Cardiac muscle cell (in vitro differentiated cells and primary cell): ENCODE measurements at regions not wholly inside any gene's neighbourhood (a gene's known extent, or its start where the extent isn't known, plus 50 kb on each side); places are given as distances from the start of the nearest gene placed in this dataset.

Source experiments
- DNase-seq, 2 donors: peaks; one replicate each; pipeline versions ENCODE4 v3.0.0 to v3.0.0-alpha.2; 2010 to 2017; ENCODE audit warnings: low read depth in 1 of 2, low spot score in 1 of 2
- H3K27ac ChIP-seq: fragments of 200-600 bp; sonication (generic); 2 replicates; pipeline ENCODE4 v1.5.1; 2016
- H3K27me3 ChIP-seq: fragments of 200-600 bp; sonication (generic); 2 replicates; pipeline ENCODE4 v1.6.0; 2016; ENCODE audit warnings: control low read depth
- H3K36me3 ChIP-seq: fragments of 200-600 bp; sonication (generic); 2 replicates; pipeline ENCODE4 v1.5.1; 2016; ENCODE audit warnings: control low read depth
- H3K4me1 ChIP-seq: fragments of 200-600 bp; sonication (generic); 2 replicates; pipeline ENCODE4 v1.8.1; 2017; ENCODE audit warnings: low read depth, mild to moderate bottlenecking, mixed run types
- H3K4me3 ChIP-seq: fragments of 200-600 bp; sonication (generic); 2 replicates; pipeline ENCODE4 v1.5.1; 2016; ENCODE audit warnings: mild to moderate bottlenecking
- H3K9me3 ChIP-seq: fragments of 200-600 bp; sonication (generic); 2 replicates; pipeline ENCODE4 v1.5.1; 2017; ENCODE audit warnings: low read depth, mild to moderate bottlenecking, control low read depth
- CTCF ChIP-seq: IDR thresholded peaks from 2 replicates; pipeline ENCODE4 v1.5.1; 2012; ENCODE audit warnings: low read depth, mild to moderate bottlenecking, low read length

GRCh38 chr14:104388541-104389325 lies 190.8 kb upstream of the C14orf180 start:
- DNase-seq, result no peak
- Histone ChIP-seq H3K4me3 (no peak overlapping the region), H3K4me1 (peaks cover 3% of the 10 kb centered on the region), H3K27ac (no peak overlapping the region), H3K27me3 (no peaks in the 10 kb centered on the region), H3K9me3 (no peaks in the 10 kb centered on the region), H3K36me3 (no peaks in the 10 kb centered on the region)
- TF ChIP-seq CTCF, result no peak

GRCh38 chr14:104389326-104390220 lies 190.0 kb upstream of the C14orf180 start:
- Histone ChIP-seq H3K9me3 (no peaks in the 10 kb centered on the region), H3K27ac (no peak overlapping the region), H3K4me1 (no peaks in the 10 kb centered on the region), H3K4me3 (no peak overlapping the region), H3K36me3 (no peaks in the 10 kb centered on the region), H3K27me3 (no peaks in the 10 kb centered on the region)
- DNase-seq, result no peak
- no peak for TF ChIP-seq CTCF

- Histone ChIP-seq H3K4me1 (no peaks in the 10 kb centered on the region), H3K27me3 (no peaks in the 10 kb centered on the region), H3K9me3 (no peaks in the 10 kb centered on the region), H3K4me3 (no peak overlapping the region), H3K36me3 (no peaks in the 10 kb centered on the region), H3K27ac (no peak overlapping the region)
- DNase-seq, result no peak
- TF ChIP-seq CTCF, result no peak
Measured at GRCh38 chr14:104390221-104390931, 189.2 kb upstream of the C14orf180 start.

GRCh38 chr14:104390941-104391901 lies 188.3 kb upstream of the C14orf180 start:
- Histone ChIP-seq H3K27ac (no peak overlapping the region), H3K4me3 (no peak overlapping the region), H3K4me1 (no peaks in the 10 kb centered on the region), H3K36me3 (no peaks in the 10 kb centered on the region), H3K9me3 (no peaks in the 10 kb centered on the region), H3K27me3 (no peaks in the 10 kb centered on the region)
- no peak for TF ChIP-seq CTCF
- no peak for DNase-seq
